ENCODE measurements at regions not wholly inside any gene's neighbourhood (a gene's known extent, or its start where the extent isn't known, plus 50 kb on each side); places are given as distances from the start of the nearest gene placed in this dataset.

- TF ChIP-seq TAF1 (IDR thresholded peaks at IDR 0.05; ENCODE audit: borderline replicate concordance, insufficient read depth, low read length) (no peak), REST (IDR thresholded peaks at IDR 0.05; ENCODE audit: insufficient read depth in 1 of 2, low read depth in 2 of 2, low read length in 2 of 2) (no peak), SIN3A (IDR thresholded peaks at IDR 0.05; ENCODE audit: borderline replicate concordance, insufficient read depth, low read length) (no peak), POLR2AphosphoS5 (IDR thresholded peaks at IDR 0.05; ENCODE audit: low read depth, low read length) (no peak)
Observed at GRCh38 chr5:87551911-87552310, 139.2 kb upstream of the CCNH start.
